ENCODE measurements at regions not wholly inside any gene's neighbourhood (a gene's known extent, or its start where the extent isn't known, plus 50 kb on each side); places are given as distances from the start of the nearest gene placed in this dataset.

GRCh38 chr5:143892271-143892670, 80.3 kb downstream of the HMHB1 start:
- H3K4me1 Mint-ChIP-seq (ENCODE audit: low read depth) = no peaks in the 10 kb centered on the region
- peaks cover 4% of the 10 kb centered on the region for H3K27me3 Mint-ChIP-seq
- no peak overlapping the region for H3K27ac Mint-ChIP-seq
- no peaks in the 10 kb centered on the region for H3K36me3 Mint-ChIP-seq (ENCODE audit: low read depth)
- H3K4me3 Mint-ChIP-seq = no peak overlapping the region
- no peaks in the 10 kb centered on the region for H3K9me3 Mint-ChIP-seq

GRCh38 chr5:143892908-143893307, 80.9 kb downstream of the HMHB1 start:
- Mint-ChIP-seq H3K9me3 (no peaks in the 10 kb centered on the region), H3K4me3 (no peak overlapping the region), H3K36me3 (ENCODE audit: low read depth) (no peaks in the 10 kb centered on the region), H3K4me1 (ENCODE audit: low read depth) (peaks cover 5% of the 10 kb centered on the region), H3K27me3 (no peaks in the 10 kb centered on the region), H3K27ac (no peak overlapping the region)

DNA sequence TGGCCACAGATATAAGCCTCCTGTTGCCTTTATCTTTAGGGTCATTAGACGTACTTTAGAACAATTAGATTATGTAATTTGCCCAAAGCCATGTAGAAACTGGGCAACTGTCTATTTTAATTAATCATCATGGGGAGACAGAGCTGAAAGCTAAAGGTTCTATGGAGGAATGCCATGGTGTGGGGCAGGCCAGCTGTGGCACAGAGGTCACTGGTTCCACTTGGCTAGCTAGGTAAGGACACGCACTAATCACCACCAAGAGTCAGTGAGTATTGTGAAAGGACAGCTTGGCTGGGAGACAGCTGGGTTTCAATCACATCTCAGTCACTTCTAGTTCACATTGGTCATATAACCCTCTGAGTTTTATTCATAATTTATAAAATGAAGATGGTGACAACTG, 81.7 kb downstream of the HMHB1 start:
- Mint-ChIP-seq H3K36me3 (ENCODE audit: low read depth) (no peaks in the 10 kb centered on the region), H3K27ac (no peak overlapping the region), H3K4me3 (no peak overlapping the region), H3K27me3 (no peaks in the 10 kb centered on the region), H3K9me3 (no peaks in the 10 kb centered on the region), H3K4me1 (ENCODE audit: low read depth) (peaks cover 10% of the 10 kb centered on the region)

GRCh38 chr5:143896516-143896915, 84.6 kb downstream of the HMHB1 start:
- no peaks in the 10 kb centered on the region for H3K36me3 Mint-ChIP-seq (ENCODE audit: low read depth)
- no peaks in the 10 kb centered on the region for H3K27me3 Mint-ChIP-seq
- H3K27ac Mint-ChIP-seq = no peak overlapping the region
- H3K9me3 Mint-ChIP-seq = no peaks in the 10 kb centered on the region
- H3K4me1 Mint-ChIP-seq (ENCODE audit: low read depth) = peaks cover 19% of the 10 kb centered on the region
- H3K4me3 Mint-ChIP-seq = no peak overlapping the region

DNA sequence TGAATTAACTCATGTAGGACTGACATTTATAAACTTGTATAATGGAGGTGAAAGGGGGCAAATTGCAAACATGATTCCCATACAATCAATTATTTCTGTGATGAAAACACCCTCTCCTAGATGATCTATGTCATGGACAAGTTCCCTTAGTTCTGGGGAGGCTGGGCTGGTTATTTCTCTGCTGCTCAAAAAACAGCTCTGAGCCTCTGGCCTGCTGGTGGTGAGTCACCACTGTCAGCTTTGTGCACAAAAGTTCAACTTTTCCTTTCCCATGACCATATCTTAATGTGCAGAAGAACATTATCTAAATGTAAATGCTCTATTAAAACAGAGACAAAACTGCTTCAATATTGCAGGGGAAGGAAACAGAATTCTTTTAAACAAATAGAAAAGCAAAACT, 85.0 kb downstream of the HMHB1 start:
- Mint-ChIP-seq H3K9me3 (no peaks in the 10 kb centered on the region), H3K4me3 (no peak overlapping the region), H3K36me3 (ENCODE audit: low read depth) (no peaks in the 10 kb centered on the region), H3K4me1 (ENCODE audit: low read depth) (peaks cover 19% of the 10 kb centered on the region), H3K27me3 (no peaks in the 10 kb centered on the region), H3K27ac (no peak overlapping the region)

DNA sequence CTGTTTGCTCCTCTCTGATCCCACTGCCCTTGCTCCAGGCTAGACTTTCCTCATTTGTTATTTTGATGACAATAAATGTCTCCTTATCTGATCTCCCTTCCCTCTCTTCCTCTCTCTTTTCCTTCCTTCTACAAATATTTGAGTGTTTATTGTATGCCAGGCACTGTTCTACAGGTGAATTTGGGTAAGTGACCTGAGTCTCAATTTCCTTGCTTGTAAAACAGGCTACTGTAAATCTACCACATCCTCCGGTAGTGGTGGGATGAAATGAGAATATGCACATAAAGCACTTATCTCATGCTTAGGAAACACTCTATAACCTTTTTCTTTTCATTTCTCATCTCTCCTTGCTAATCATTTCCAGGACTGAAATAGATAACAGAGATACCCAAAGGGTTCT, 86.4 kb downstream of the HMHB1 start:
- Mint-ChIP-seq H3K36me3 (ENCODE audit: low read depth) (no peaks in the 10 kb centered on the region), H3K27ac (peak overlapping the region; percentile 68), H3K9me3 (no peaks in the 10 kb centered on the region), H3K4me3 (peak overlapping the region; percentile 16), H3K27me3 (no peaks in the 10 kb centered on the region), H3K4me1 (ENCODE audit: low read depth) (peaks cover 19% of the 10 kb centered on the region)

DNA sequence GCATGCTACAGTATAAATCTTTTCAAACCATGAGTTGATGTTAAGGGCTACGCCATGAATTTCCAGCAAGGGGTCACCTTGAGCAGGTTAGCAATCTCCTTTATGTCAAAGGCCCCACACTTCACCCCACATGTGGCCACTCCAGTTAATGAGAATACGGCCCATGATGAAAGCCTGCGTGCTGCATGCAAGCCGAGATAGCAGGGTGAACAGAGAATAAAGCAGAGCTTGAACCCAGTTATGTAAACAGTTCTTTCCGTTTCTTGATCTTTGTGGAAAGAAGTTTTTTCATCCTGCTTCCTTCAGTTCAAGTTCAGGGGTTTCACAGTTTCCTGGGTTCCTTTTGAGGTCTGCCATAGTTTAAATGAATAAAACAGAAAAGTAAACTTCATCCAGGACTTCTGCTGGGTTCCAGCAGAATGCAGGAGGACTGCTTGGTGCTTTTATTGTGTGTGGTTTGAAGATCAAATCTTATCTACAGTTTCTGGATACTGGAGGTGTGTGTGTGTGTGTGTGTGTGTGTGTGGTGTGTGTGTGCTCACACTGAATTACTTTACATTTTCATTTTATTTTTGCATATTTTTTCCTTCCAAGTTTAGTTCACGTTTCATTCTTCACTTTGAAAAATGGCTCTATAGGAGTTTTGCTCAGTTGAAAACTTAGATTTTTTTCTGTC, 87.1 kb downstream of the HMHB1 start:
- Mint-ChIP-seq H3K4me1 (ENCODE audit: low read depth) (peaks cover 19% of the 10 kb centered on the region), H3K27ac (no peak overlapping the region)

DNA sequence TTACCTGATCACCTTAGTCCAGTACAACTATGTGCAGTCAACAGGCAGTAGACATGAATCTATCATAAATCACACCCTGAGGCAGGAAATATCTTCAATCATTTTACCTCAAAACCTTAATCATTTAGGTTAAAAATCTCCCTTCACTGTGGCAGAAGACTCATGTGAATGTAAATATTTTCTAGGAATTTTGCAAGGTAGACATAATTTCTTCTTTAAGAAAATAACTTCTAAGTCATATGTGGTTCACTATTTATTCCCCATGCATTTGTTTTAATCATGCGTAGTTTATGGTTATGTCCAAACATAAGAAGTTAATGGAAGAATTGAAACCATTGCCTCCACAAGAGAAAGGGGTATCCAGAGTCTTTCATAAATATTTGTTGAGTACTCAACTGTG, 97.0 kb downstream of the HMHB1 start:
- H3K4me1 Mint-ChIP-seq (ENCODE audit: low read depth) = no peaks in the 10 kb centered on the region
- no peak overlapping the region for H3K4me3 Mint-ChIP-seq
- H3K27me3 Mint-ChIP-seq = no peaks in the 10 kb centered on the region
- no peaks in the 10 kb centered on the region for H3K36me3 Mint-ChIP-seq (ENCODE audit: low read depth)
- H3K9me3 Mint-ChIP-seq = no peaks in the 10 kb centered on the region
- no peak overlapping the region for H3K27ac Mint-ChIP-seq

More for the DNA sequence above, 87.1 kb downstream of the HMHB1 start:
- no peak overlapping the region for H3K4me3 Mint-ChIP-seq
- H3K9me3 Mint-ChIP-seq = no peaks in the 10 kb centered on the region
- no peaks in the 10 kb centered on the region for H3K27me3 Mint-ChIP-seq
- no peaks in the 10 kb centered on the region for H3K36me3 Mint-ChIP-seq (ENCODE audit: low read depth)

DNA sequence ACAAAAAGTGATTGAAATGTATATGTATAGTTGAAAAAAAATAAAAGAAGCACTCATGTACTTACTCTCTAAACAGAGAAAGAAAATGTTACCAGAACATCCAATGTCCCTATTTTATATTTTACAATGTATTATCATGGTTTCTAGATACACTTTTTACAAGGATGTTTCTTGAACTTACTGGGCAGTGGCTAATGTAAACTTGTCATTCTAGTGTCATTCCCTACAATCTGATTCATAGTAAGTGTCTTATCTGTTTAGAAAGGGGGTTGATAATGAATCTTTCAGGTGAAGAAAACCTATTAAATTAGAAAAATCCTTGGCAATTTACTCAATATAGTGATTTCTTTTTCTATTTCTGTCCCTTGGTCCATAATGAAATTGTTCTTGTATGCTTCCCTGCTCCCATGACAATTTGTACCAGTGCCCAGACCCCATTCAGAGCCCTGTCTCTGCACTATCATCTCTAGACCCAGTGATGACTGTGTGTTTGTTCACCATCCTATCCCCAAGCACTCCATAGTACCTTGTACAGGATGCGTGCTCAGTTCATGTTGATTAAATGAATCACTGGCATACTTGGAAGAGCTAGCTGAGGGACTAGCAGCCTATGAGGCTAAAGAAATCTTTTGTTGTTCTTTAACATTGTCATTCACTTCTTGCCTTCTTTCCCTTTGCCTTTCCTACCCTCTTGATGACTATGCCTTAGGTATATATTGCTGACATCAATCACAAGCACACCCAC, 101.2 kb downstream of the HMHB1 start:
- no peak overlapping the region for H3K27ac Mint-ChIP-seq
- no peaks in the 10 kb centered on the region for H3K4me1 Mint-ChIP-seq (ENCODE audit: low read depth)
- peaks cover 10% of the 10 kb centered on the region for H3K27me3 Mint-ChIP-seq
- H3K36me3 Mint-ChIP-seq (ENCODE audit: low read depth) = no peaks in the 10 kb centered on the region
- no peaks in the 10 kb centered on the region for H3K9me3 Mint-ChIP-seq
- no peak overlapping the region for H3K4me3 Mint-ChIP-seq

DNA sequence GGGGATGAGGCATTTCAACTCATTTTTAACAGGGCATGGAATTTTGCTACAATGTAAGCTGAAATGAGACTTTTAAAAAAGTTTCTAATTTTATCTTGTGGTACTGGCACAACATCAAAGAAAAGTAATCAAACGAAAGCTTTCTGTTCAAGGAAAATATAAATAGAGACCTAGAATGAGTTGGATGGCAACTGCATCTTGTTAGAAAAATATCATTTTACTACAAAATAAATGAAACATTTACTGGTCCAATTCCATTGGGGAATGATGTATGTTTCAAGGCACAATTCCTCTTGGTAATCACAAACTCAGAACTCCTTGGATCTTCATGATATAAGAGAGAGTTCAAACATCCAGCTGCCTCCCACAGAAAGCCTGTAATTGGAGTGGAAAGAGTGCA, 102.8 kb downstream of the HMHB1 start:
- Mint-ChIP-seq H3K36me3 (ENCODE audit: low read depth) (no peaks in the 10 kb centered on the region), H3K9me3 (no peaks in the 10 kb centered on the region), H3K27ac (no peak overlapping the region), H3K4me3 (no peak overlapping the region), H3K27me3 (peaks cover 10% of the 10 kb centered on the region), H3K4me1 (ENCODE audit: low read depth) (no peaks in the 10 kb centered on the region)

DNA sequence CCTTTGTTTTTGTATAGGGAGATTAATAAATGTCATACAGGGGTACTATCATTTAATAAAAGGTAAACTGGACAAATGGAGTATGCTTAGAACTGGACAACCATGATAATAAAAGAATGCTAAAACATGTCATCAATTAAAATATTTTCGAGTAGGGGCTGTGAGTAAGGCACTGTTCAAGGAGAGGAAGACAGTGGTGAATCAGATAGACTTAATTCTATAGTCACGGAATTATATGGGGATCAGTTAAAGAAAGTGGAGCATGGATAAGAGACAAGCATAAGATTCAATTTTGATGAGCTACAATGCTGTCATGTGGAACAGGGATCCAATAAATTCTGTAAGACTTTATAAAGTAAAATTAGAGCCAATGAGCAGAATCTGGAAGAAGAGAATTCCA, 104.5 kb downstream of the HMHB1 start:
- no peaks in the 10 kb centered on the region for H3K36me3 Mint-ChIP-seq (ENCODE audit: low read depth)
- no peak overlapping the region for H3K27ac Mint-ChIP-seq
- H3K4me3 Mint-ChIP-seq = no peak overlapping the region
- H3K9me3 Mint-ChIP-seq = no peaks in the 10 kb centered on the region
- H3K4me1 Mint-ChIP-seq (ENCODE audit: low read depth) = no peaks in the 10 kb centered on the region
- peaks cover 10% of the 10 kb centered on the region for H3K27me3 Mint-ChIP-seq

- Mint-ChIP-seq H3K27me3 (peaks cover 10% of the 10 kb centered on the region), H3K36me3 (ENCODE audit: low read depth) (no peaks in the 10 kb centered on the region), H3K27ac (no peak overlapping the region), H3K9me3 (no peaks in the 10 kb centered on the region), H3K4me3 (no peak overlapping the region), H3K4me1 (ENCODE audit: low read depth) (no peaks in the 10 kb centered on the region)
Observed at GRCh38 chr5:143918961-143919360, 107.0 kb downstream of the HMHB1 start.

DNA sequence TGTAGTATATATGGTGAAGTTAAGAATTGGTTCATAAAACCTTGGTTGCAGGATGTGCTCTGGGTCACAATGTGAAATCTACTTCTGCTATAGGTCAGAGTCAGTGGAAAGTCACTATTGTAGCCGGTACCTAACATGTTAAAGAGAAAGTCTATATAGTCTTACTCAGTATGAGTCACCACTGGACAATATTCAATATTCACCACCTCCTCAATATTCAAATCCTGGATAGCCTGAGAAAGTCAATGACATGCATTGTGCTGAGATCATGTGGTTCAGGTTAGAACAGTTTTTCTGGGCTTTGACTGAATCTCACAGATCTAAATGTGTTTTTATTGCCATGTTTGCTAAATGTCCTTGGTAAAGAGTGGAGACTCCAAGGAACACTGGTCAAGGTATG, 108.8 kb downstream of the HMHB1 start:
- no peak overlapping the region for H3K27ac Mint-ChIP-seq
- H3K36me3 Mint-ChIP-seq (ENCODE audit: low read depth) = no peaks in the 10 kb centered on the region
- no peaks in the 10 kb centered on the region for H3K9me3 Mint-ChIP-seq
- H3K4me1 Mint-ChIP-seq (ENCODE audit: low read depth) = no peaks in the 10 kb centered on the region
- peaks cover 4% of the 10 kb centered on the region for H3K27me3 Mint-ChIP-seq
- no peak overlapping the region for H3K4me3 Mint-ChIP-seq

GRCh38 chr5:143921525-143922311, 109.8 kb downstream of the HMHB1 start:
- Mint-ChIP-seq H3K36me3 (ENCODE audit: low read depth) (no peaks in the 10 kb centered on the region), H3K27me3 (no peaks in the 10 kb centered on the region), H3K4me1 (ENCODE audit: low read depth) (no peaks in the 10 kb centered on the region), H3K4me3 (no peak overlapping the region), H3K27ac (no peak overlapping the region), H3K9me3 (no peaks in the 10 kb centered on the region)

- no peaks in the 10 kb centered on the region for H3K4me1 Mint-ChIP-seq (ENCODE audit: low read depth)
- no peaks in the 10 kb centered on the region for H3K27me3 Mint-ChIP-seq
- no peak overlapping the region for H3K27ac Mint-ChIP-seq
- no peak overlapping the region for H3K4me3 Mint-ChIP-seq
- no peaks in the 10 kb centered on the region for H3K9me3 Mint-ChIP-seq
- no peaks in the 10 kb centered on the region for H3K36me3 Mint-ChIP-seq (ENCODE audit: low read depth)
Observed at GRCh38 chr5:143922718-143923117, 110.8 kb downstream of the HMHB1 start.
